HG03135 (cell line): ENCODE measurements at regions not wholly inside any gene's neighbourhood (a gene's known extent, or its start where the extent isn't known, plus 50 kb on each side); places are given as distances from the start of the nearest gene placed in this dataset.

Experiments used
- ATAC-seq: cut with Tn5 transposase; IDR thresholded peaks from one replicate; pipeline ENCODE4 v1.9.1; 2021; ENCODE audit warnings: mild to moderate bottlenecking, moderate library complexity; ENCODE audit not compliant: unreplicated experiment

DNA sequence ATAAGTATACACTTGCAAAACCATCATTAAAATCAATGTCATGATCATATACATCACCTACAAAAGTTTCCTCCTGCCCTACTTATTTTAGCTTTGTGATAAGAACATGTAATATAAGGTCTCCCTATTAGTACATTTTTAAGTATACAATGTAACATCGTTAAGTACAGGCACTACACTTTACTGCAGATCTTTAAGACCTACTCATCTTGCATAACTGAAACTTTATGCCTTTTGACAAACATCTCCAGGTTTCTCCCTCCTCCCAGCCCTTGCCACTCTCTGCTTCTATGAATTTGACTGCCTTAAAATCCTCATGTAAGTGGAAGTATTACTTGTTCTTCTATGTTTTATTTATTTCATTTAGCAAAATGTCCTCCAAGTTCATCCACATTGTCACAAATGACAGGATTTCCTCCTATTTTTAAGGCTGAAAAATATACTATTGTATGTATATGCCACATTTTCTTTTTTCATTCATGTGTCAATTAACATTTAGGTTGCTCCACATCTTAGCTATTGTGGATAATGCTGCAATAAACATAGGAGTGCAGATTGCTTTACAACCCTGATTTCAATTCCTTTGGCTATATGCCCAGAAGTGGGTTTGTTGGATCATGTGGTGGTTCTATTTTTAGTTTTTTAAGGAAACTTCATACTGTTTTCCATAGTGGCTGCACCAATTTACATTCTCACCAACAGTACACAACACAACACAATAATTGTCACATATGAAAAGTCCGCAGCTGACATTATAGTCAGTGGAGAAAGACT lies 471.1 kb upstream of the ANO3 start:
- no peak for ATAC-seq

DNA sequence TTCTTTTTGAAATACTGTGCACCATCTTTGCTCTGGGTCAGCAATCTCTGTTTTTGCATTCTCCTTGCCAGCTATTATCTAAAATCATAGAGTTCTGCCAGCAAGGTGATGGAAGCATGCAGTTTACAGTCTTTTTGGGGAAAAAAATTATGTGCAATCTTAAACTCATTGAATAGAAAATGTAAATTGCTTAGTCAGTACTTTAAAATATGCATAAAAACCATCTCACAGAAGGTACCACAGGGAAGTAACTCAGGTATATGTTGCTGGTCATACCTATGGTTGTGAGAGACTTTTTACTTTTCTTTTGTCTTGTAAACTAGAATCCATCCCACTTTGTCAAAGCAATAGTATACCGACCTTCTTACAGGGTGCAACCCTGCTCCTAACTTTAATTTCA lies 469.8 kb upstream of the ANO3 start:
- ATAC-seq = no peak

DNA sequence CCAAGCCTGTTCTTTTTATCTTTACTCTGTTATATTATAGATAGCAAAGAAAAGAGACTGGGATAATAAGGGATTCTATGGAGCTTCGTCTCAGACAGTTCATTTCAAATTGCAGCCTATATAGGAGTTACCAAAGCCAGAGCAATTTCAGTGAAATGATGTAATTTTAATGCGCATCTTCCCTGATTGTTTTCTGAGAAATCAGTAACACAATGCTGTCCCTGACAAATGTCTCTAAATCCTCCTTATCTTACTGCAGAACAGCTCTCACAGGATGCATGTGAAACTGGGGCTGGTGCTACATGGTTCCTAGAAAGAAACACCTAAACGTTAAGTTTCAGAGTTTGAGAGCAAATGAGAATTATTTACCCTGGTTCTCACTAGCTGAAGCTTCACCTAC lies 467.9 kb upstream of the ANO3 start:
- ATAC-seq = no peak

DNA sequence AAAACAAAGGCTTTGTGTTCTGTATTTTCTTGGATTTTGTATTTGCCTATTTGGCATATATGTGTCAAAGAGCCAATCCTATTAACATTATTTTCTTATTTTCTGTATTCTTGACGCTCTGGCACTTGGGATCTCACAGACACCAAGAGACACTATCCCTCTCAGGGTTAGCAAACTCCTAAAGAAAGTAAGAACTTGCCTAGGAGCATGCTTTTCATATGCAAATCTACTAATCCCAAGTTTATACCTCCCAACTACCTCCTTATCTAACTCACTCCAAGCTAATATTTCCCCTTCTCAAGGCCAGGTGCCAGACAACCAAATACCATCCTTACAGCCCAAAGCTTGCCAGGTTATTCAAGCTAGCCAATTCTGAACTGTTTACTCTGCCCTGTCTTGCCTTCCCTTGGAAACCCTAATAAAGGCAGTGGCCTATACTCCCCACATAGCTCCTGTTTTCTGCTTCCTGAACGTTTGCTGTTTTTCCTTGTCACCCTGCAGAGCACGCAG lies 455.4 kb upstream of the ANO3 start:
- ATAC-seq = no peak

DNA sequence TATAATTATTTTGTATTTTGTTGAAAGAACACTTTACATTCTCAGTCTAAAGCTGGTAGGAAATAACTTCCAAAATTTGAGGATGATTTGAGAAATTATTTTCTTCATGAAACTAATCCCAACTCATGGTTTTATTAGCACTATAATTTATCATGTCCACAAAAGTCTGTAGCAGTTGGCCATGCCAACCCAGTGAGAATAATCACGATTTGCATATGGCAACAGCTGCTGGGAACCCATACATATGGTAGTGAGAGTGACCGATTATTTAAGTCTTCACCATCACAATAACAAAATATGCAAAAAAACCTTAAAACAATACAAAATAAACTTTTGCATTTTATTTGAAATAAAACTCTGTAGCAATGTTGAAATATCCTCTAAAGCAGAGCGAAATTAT lies 445.9 kb upstream of the ANO3 start:
- no peak for ATAC-seq

DNA sequence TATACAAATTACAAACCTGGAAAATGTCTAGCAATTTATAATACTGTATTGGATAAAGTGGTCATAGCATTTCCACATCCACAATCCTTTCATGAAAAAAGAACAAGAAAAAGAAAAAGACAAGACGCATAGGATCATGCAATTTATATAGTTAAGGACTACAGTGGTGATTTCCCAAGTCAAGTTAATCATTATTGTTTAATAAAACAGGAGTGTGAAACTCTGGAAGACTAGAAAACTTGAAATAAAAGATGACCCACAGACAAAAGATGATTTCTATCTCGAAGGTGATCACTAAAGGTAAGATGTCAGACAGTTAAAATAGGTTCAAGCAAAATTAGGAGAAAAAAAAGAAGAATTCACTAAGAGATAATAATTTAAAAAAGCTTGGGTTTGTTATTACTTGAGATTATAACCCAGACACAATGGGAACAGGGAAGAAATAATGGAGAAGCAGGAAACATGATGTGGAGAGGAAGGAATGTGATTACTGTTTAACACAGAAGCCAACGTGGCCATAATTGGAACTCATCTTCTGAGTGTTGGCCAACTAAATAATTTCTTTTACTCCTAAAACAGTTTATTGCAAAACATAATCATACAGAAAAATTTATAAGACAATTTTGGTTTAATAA lies 441.2 kb upstream of the ANO3 start:
- no peak for ATAC-seq

DNA sequence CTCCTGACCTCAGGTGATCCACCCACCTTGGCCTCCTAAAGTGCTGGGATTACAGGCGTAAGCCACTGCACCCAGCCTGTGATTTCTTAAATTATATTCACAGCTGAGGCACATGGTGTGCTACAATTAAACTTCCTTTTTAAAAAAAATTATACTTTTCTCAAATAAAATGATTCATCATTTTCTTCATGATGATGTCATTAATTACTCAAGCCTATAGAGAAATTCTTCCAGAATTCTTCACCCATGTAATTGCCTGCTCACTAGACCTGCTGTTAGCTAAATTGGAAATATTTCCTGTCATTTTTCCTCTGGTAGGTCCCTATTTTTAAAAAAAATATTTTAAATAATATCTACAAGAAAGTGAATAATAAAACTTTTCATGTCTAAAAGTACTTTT lies 440.0 kb upstream of the ANO3 start:
- no peak for ATAC-seq

DNA sequence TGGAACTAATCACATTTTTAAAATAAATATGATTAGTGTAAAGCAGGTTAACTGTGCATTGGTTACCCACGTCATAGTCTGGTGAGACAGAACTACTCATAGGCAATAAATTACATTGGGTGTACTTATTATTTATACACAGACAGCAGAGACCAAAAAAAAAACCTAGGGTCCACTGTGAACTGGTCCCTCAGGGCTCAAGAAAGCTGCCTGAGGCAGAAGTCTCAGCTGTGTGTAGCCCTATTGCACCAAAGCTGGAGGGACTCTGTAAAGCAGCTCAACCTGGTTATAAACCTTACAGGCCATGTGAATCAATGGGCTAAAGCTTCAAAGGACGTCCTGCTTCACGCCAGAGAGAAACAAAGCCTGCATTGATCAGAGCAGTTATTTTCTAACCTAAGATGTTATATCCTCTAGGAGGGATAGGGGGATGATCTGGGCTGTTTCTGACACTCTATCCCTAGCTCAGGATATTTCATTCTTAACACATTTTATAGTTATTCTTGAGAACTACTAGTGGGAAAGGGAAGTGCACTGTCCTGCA lies 432.2 kb upstream of the ANO3 start:
- ATAC-seq = no peak

DNA sequence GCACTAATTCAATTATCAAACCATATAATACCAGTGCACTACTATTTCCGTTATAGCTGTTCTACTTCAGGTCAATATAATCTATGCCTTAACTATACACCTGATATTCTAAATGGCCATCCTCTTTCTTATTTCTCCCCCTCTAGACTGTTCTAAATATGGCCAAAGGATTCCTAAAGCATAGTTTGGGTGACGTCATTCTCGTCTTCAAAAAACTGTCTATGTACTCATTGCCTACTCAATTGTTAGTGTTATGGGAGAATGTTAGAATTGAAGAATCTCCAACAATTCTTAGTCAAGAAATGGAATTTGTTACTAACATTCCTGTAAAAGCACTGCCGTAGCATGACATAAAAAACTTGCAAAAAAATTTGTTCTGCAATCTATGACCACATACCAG lies 431.1 kb upstream of the ANO3 start:
- no peak for ATAC-seq

DNA sequence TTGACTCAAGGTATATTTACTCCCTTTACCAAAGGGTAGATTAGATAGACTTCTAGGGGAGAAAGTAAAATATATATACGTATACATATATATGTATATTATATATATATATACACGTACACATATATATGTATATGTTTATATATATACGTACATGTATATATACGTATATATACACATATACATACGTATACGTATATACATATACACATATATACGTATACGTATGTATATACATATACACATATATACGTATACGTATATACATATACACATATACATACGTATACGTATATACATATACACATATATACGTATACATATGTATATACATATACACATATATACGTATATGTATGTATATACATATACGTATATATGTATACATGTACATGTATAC lies 430.5 kb upstream of the ANO3 start:
- no peak for ATAC-seq

DNA sequence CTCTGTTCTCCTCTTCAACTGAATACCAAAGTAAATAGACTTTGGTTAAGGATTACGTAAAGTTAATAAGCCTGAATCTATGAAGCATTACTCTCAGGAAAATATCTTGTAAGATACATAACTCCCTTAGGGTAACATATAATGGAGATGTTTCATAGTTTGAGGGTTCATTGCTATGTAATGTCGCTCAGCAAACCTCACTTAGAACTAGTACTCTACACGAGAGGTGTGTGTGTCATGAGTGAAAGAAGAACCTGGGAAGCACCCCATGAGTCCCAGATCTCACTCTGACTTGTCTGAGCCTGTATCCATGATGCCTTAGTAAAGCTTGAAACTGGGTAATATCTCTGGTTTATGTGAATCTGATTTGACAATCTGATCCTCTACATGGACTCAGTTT lies 429.5 kb upstream of the ANO3 start:
- no peak for ATAC-seq

DNA sequence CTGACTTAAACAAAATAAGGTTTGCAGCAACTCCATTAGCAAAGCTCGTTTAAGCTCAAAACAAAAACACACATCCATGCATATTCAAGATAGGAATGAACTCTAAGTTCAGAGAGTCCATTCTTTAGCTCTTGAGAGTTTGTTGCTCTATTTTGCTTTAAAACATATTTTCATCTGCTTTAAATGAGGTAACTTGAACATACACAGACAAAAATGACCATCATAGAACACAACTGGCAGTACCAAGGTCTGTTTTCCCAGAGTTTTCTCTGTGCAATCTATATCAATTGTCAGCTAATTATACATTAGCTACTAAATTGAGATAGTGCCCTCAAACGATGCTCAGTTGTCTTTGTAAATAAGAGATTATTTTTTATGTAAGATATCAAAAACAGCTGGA lies 423.2 kb upstream of the ANO3 start:
- no peak for ATAC-seq

DNA sequence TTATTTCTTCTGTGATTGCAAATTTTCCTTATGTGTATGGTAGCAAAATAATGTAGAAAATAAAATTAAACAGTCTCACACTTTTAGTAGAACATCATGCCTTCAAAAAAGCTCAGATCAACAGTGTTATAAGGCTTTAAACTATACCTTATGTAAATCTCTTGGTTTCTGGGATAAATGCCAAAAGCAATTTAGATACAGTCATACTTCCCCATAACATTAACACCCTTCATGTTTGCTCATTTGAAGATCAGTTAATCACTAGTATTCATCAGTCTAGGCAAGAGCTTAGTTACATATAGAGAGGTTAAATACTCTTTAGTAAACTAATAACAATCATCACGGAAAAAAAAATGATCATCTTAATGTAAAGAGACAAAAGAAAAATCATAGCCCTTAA lies 421.8 kb upstream of the ANO3 start:
- no peak for ATAC-seq

DNA sequence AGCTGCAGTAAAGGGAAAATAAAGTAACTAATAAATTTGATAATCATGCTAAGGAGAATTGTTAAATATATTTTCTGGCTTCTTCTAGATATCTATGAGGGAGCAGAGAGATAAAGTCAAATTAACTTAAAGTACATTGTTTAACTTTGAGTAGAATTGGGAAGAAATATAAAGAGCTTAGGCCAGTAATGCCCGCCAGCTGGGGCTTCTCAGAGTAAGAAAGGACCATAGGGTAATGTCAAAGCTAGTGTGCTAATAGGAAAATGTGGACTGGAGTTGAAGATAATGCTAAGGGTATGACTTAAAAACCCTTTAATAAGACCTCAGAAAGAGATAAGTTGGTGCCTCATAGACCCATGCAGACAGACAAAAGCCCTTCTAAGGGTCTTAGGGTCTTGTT lies 411.6 kb upstream of the ANO3 start:
- ATAC-seq = no peak

DNA sequence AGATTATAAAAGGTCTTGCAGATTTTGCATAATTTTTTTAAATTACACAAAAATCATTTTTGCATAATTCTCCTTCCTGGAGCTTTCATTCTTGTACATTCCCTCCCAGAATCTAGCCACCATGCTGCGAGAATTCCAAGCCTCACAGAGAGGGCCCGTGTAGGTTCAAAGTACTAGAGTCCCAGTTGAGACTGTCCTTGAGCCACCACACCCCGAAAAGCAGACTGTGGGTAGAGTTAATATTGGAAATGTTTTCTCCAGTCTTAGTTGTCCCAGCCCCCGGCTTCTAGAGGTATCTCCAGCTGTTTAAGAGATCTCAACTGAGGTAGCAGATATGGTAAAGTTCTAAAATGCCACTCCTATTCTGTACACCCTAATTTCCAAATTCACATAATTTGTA lies 407.3 kb upstream of the ANO3 start:
- ATAC-seq = no peak

DNA sequence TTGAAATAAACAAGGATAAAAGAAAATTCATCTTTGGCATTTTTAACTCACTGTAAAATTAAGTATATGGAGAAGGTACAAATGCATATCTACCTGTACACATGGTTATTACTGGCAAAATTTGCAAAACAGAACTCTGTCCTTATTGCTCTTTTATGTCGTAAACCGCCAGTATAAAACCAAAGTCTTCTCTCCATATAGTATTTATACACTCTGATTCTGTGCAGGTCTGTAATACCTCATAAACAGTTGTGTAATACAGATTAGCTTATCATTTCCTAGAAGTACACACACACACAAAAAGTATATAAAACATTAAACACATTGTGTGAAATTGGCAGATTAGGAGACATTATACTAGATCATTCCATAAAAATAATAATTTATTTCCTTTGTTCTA lies 406.6 kb upstream of the ANO3 start:
- no peak for ATAC-seq

DNA sequence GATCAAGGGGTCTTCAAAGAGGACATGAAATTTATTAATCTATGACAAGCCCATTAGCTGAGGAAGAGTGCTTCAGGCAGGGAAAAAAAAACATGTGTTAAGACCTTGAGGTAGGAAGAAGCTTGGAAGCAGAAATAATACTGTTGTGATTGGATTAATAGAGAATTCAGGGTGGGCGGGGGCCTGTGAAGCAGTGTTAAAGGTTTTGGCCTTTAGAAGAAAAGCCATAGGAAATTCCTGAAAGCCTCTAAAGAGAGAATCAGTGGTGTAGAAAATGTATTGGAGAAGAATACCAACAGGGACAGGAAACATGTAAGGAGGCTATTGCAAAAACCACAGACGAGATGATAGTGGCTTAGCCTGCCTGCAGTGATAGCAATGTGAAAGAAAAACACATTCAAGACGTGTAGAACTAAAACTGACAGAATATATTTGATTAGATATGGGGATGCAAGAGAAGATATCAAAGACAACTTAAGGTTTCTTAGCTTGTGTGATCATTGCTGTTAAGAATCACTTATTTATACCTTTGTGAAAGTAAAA lies 404.4 kb upstream of the ANO3 start:
- no peak for ATAC-seq

DNA sequence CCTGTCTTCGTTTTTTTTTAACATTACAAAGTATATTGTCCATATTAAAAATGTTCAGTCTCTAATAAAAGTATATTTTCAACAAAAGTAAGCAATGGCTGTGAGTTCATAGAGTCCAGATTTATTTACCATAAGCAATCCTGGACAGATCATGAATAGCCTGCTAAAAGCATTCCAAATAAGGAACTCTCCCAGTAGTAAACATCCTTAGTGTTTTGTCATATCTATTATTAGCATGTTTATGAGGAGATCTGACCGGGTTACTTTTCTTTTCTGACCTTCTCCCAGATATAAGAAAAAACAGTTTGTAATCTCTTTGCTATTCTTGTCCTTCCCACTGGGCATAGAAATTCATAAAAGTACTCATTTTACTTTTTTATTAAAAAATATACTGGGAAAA lies 403.9 kb upstream of the ANO3 start:
- ATAC-seq = no peak

DNA sequence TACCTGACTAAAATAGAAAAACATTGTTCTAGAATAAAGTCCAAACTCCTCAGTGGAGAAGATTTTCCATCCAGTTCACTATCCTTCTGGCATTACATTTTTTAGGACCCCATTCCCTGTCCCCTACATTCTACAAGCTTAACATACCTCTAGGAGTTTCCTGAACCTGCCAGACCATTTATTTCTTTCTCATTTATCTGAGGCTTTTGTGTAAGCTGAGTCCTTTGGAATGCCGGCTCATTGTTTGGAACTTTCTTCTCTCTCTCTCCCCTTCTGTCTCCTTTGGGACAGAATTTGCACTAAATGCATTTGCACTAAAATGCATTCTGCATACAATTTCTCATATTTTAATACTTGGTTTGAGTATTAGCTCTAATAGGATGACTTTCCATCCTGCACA lies 393.0 kb upstream of the ANO3 start:
- no peak for ATAC-seq

DNA sequence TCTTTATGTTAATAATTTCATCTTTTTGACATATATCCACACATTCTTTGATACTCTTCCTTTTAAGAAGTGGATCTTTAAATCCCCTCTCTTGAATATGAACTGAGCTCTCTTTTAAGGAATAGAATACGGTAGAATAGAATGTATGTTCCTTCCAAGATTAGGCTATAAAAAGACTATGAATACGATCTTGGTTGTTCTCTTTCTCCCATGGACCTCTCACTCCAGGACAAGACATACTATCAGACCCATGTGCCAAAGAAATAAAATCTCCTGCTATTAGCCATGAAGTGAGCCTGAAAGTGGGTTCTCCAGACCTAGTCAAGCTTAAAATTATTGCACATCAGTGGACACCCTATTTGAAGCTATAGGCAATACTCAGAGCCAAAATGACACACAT lies 392.2 kb upstream of the ANO3 start:
- ATAC-seq = no peak

DNA sequence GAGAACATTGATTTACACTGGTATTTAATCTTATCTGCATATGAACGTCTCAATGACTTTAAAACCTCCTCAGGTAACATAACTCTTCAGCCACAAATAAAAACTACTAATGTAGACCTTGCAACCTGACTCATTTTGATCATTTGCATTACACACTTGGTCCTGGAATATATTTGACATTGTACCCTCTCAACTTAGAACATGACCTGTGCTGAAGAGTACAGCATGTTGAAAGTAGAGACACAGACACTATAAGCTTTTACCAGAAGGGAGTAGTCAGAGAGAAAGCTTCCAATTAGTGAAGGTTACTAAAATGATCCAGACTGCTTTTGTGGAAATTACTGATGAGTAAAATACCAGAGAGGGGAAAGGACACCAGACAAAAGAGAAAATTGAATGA lies 390.6 kb upstream of the ANO3 start:
- no peak for ATAC-seq

DNA sequence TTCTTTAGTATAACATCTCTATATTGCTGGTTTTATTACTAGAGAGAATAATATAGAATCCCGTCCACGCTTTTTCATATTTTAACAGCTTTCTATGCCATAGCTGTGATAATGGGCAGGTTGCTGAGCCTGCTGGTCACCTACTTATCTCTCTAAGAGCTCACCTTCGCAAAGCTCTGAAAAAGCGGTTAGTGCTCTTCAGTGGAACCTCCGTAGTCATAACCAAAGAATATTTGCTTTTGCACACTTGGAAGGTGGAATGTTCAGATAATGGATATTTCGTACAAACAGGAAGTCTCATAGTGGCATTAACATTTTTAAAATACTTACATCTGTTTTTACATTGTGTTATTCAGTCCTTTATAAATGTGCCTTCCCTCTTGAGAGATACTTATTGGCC lies 388.9 kb upstream of the ANO3 start:
- ATAC-seq = no peak
